HepG2 (cell line): ENCODE measurements at regions not wholly inside any gene's neighbourhood (a gene's known extent, or its start where the extent isn't known, plus 50 kb on each side); places are given as distances from the start of the nearest gene placed in this dataset.

Source experiments
- ATAC-seq: fragments of 200-7000 bp; cut with Tn5 transposase; 3 replicates; pipeline ENCODE4 v1.9.1; 2020; ENCODE audit warnings: mild to moderate bottlenecking, moderate library complexity
- BruUV-seq: library from RNA; stranded (reverse); fragments of 400-500 nt; replicated peaks from 2 replicates; lab custom pipeline; 2021; lab: Mats Ljungman, UMichigan
- CTCF ChIA-PET: fragments of 300-600 bp; formaldehyde crosslinking; extraction: SDS; loops from one replicate; lab custom pipeline; 2021; ENCODE audit warnings: low total read pairs, inconsistent platforms, low intra/inter-chr PET ratio; lab: Yijun Ruan, JAX
- POLR2A ChIA-PET: fragments of 350-600 bp; sonication (Branson Sonifier 250); formaldehyde crosslinking; loops from one replicate; lab custom pipeline; 2020; ENCODE audit warnings: antibody characterized with exemption, inconsistent platforms; lab: Yijun Ruan, JAX
- DNase-seq: peaks from one replicate; pipeline ENCODE4 v3.0.0-alpha.2; 2015; ENCODE audit warnings: low spot score
- FAIRE-seq: peaks from 3 replicates; lab custom pipeline; 2011; peaks lifted over from hg19 to GRCh38; lab: Jason Lieb, UNC
- H2AFZ ChIP-seq: one replicate; pipeline ENCODE4 v1.6.1; 2011; ENCODE audit warnings: low read length, inconsistent platforms
- H3K27ac ChIP-seq: fragments of 300-600 bp; 3 replicates; pipeline ENCODE4 v1.8.0; 2011; ENCODE audit warnings: mixed run types, mild to moderate bottlenecking, mixed read lengths, low read length, inconsistent platforms; ENCODE audit not compliant: insufficient read depth; ENCODE audit errors: extremely low read length
- H3K27me3 ChIP-seq, 2 experiments: fragments of 200-600 bp in 1 of 2; 2 replicates in 1 of 2; 3 replicates in 1 of 2; pipeline versions ENCODE4 v1.6.0 to v1.8.0; 2011; ENCODE audit warnings: low read length in 2 of 2, mild to moderate bottlenecking in 2 of 2, moderate library complexity in 2 of 2, inconsistent platforms in 1 of 2; ENCODE audit not compliant: insufficient read depth in 2 of 2, control insufficient read depth in 1 of 2
- H3K36me3 ChIP-seq, 2 experiments: fragments of 200-600 bp in 1 of 2; replicated peaks in 1 of 2; 2 replicates in 1 of 2; 3 replicates in 1 of 2; pipeline versions ENCODE4 v1.5.1 to v1.8.0; 2011; ENCODE audit warnings: low read length in 2 of 2, inconsistent platforms in 1 of 2; ENCODE audit not compliant: insufficient read depth in 2 of 2, control insufficient read depth in 1 of 2
- H3K4me1 ChIP-seq: 2 replicates; pipeline ENCODE4 v1.5.1; 2012; ENCODE audit warnings: low read length, inconsistent platforms; ENCODE audit not compliant: insufficient read depth
- H3K4me2 ChIP-seq: 2 replicates; pipeline ENCODE4 v1.6.0; 2011; ENCODE audit warnings: low read depth, low read length, inconsistent platforms
- H3K4me3 ChIP-seq, 3 experiments: fragments of 200-600 bp in 1 of 3; sonication (generic), shearing (Covaris generic) in 1 of 3; replicated peaks in 1 of 3; 2 replicates each; pipeline ENCODE4 v1.5.1; 2011 to 2016; ENCODE audit warnings: low read length in 3 of 3, inconsistent platforms in 2 of 3, low read depth in 2 of 3, mild to moderate bottlenecking in 2 of 3, control low read depth in 1 of 3, mixed read lengths in 1 of 3; ENCODE audit not compliant: insufficient read depth in 1 of 3
- H3K79me2 ChIP-seq: one replicate; pipeline ENCODE4 v1.6.1; 2011; ENCODE audit warnings: low read length, inconsistent platforms; ENCODE audit not compliant: insufficient read depth
- H3K9ac ChIP-seq: 2 replicates; pipeline ENCODE4 v1.6.0; 2011; ENCODE audit warnings: mild to moderate bottlenecking, low read depth, low read length, inconsistent platforms; ENCODE audit not compliant: insufficient read depth
- H3K9me3 ChIP-seq: 2 replicates; pipeline ENCODE4 v1.5.1; 2012; ENCODE audit warnings: mild to moderate bottlenecking, low read length
- H4K20me1 ChIP-seq: 2 replicates; pipeline ENCODE4 v1.6.0; 2011; ENCODE audit warnings: inconsistent platforms, mild to moderate bottlenecking, low read length, moderate library complexity; ENCODE audit not compliant: insufficient read depth
- AKAP8 ChIP-seq: sonication (generic); formaldehyde crosslinking; IDR thresholded peaks from 2 replicates; pipeline ENCODE4 v1.5.1; 2020; ENCODE audit warnings: mild to moderate bottlenecking, missing genetic modification reagents
- HDAC6 ChIP-seq: fragments of 200-600 bp; sonication (generic); IDR thresholded peaks from 2 replicates; pipeline ENCODE4 v1.7.0; 2017; ENCODE audit warnings: mild to moderate bottlenecking, antibody characterized with exemption, low read length, low read depth
- KAT7 ChIP-seq: IDR thresholded peaks from 2 replicates; pipeline ENCODE4 v1.6.1; 2018; ENCODE audit warnings: borderline replicate concordance, missing compliant biosample characterization
- KDM6A ChIP-seq: IDR thresholded peaks from 2 replicates; pipeline ENCODE4 v1.6.1; 2016; ENCODE audit warnings: low read depth
- KMT2B ChIP-seq: IDR thresholded peaks from 2 replicates; pipeline ENCODE4 v1.6.1; 2016; ENCODE audit warnings: missing genetic modification reagents, missing compliant biosample characterization
- MED13 ChIP-seq: sonication (generic); formaldehyde crosslinking; IDR thresholded peaks from 2 replicates; pipeline ENCODE4 v1.5.0; 2020; ENCODE audit warnings: missing genetic modification reagents
- MZF1 ChIP-seq: sonication (generic); formaldehyde crosslinking; IDR thresholded peaks from 2 replicates; pipeline ENCODE4 v1.8.1; 2023; ENCODE audit warnings: mild to moderate bottlenecking, missing genetic modification reagents, borderline replicate concordance
- NCOR1 ChIP-seq: fragments of 200-600 bp; sonication (generic); IDR thresholded peaks from 2 replicates; pipeline ENCODE4 v1.7.0; 2017; ENCODE audit warnings: antibody characterized with exemption, low read length, borderline replicate concordance
- NFE2L2 ChIP-seq: fragments of 150-350 bp; IDR thresholded peaks from 2 replicates; pipeline ENCODE4 v1.6.1; 2014; ENCODE audit warnings: low read length
- PHF21A ChIP-seq: sonication (generic); formaldehyde crosslinking; IDR thresholded peaks from 2 replicates; pipeline ENCODE4 v1.5.0; 2020; ENCODE audit warnings: mild to moderate bottlenecking, missing genetic modification reagents
- RNF2 ChIP-seq: fragments of 450-650 bp; conservative IDR thresholded peaks from 2 replicates; pipeline ENCODE4 v1.6.1; 2016; ENCODE audit warnings: low read depth
- ZFP36L1 ChIP-seq: sonication (generic); formaldehyde crosslinking; IDR thresholded peaks from 2 replicates; pipeline ENCODE4 v1.8.0; 2022; ENCODE audit warnings: mild to moderate bottlenecking, missing genetic modification reagents, moderate library complexity
- ZFP36L2 ChIP-seq: sonication (generic); formaldehyde crosslinking; IDR thresholded peaks from 2 replicates; pipeline ENCODE4 v1.4.0; 2020; ENCODE audit warnings: missing genetic modification reagents
- ZNF282 ChIP-seq: fragments of 450-650 bp; IDR thresholded peaks from 2 replicates; pipeline ENCODE4 v1.6.1; 2018; ENCODE audit not compliant: partially characterized antibody
- ZNF383 ChIP-seq: sonication (generic); formaldehyde crosslinking; IDR thresholded peaks from 2 replicates; pipeline ENCODE4 v1.4.0; 2020; ENCODE audit warnings: missing genetic modification reagents, mild to moderate bottlenecking, borderline replicate concordance
- ZNF7 ChIP-seq: IDR thresholded peaks from 2 replicates; pipeline ENCODE4 v1.6.1; 2016; ENCODE audit warnings: missing biosample characterization, missing genetic modification reagents
- ZNF841 ChIP-seq: sonication (generic); formaldehyde crosslinking; IDR thresholded peaks from 2 replicates; pipeline ENCODE4 v1.8.1; 2023; ENCODE audit warnings: missing genetic modification reagents, borderline replicate concordance
- WGBS: methylation state at CpG from one replicate; pipeline ENCODE4 v1.1.6; 2017; ENCODE audit warnings: low lambda C conversion rate; 5-methylcytosine and 5-hydroxymethylcytosine counted together
- in situ Hi-C: cut with HindIII; loops from 2 replicates; pipeline ENCODE4 v1.10.0; 2017; ENCODE audit warnings: low pct_unique_long_range_greater_than_20kb; ENCODE audit not compliant: extremely low pct_ligation_motif_present
- intact Hi-C: fragments of 100-400 bp; cut with micrococcal nuclease; formaldehyde crosslinking; loops from one replicate; pipeline ENCODE4 v1.10.0; 2022; ENCODE audit not compliant: unreplicated experiment
- TF ChIP-seq, protein P1 (sequence below): sonication (generic); formaldehyde crosslinking; IDR thresholded peaks from 2 replicates; pipeline ENCODE4 v1.8.1; 2023; ENCODE audit warnings: missing genetic modification reagents, mild to moderate bottlenecking, borderline replicate concordance
- TF ChIP-seq, protein P2 (sequence below): sonication (generic); formaldehyde crosslinking; IDR thresholded peaks from 2 replicates; pipeline ENCODE4 v1.5.0; 2020; ENCODE audit warnings: mild to moderate bottlenecking, missing genetic modification reagents, moderate library complexity
- TF ChIP-seq, protein P3 (sequence below): sonication (generic); formaldehyde crosslinking; IDR thresholded peaks from 2 replicates; pipeline ENCODE4 v1.8.0; 2022; ENCODE audit warnings: mild to moderate bottlenecking, missing genetic modification reagents

DNA sequence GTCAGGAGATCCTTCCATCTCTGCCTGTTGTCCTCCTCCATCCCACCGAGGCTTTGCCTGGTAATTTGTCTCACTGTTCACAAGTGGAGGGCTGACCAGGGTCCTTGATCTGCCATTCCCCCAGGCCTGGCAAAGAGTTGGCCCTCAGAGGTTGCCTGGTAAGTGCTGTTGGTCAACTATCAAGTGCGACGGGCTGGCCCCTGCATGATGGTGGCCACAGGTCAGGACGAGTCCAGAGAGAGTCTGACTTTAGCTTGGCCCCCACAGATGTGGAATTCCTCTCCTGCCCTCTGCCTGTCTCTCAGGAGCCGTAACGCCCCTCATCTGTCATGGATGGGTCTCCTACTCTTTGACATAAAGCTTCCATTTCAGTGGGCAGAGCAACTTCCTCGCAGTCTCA, 97.3 kb upstream of the SMIM21 start:
- BruUV-seq: no TSS peak
- no peak overlapping the region for H3K9ac ChIP-seq
- H3K9me3 ChIP-seq: no peaks in the 10 kb centered on the region
- no peak overlapping the region for H3K4me2 ChIP-seq
- intact Hi-C loops: no loop called here
- POLR2A ChIA-PET: no interaction called here
- FAIRE-seq: no peak
- H3K4me1 ChIP-seq: no peaks in the 10 kb centered on the region
- in situ Hi-C loops: no loop called here
- peaks cover 1 to 45% of the 10 kb centered on the region in 2 experiments; a peak in 4 of 5 replicates for H3K27me3 ChIP-seq
- WGBS: 7% methylated on average over 6 of the region's 7 CpGs
- H3K79me2 ChIP-seq: no peaks in the 10 kb centered on the region
- TF ChIP-seq HDAC6 (no peak), NFE2L2 (no peak), KMT2B (CRISPR knock-in tag) (no peak), ZFP36L2 (no peak), NCOR1 (no peak), ZFP36L1 (CRISPR knock-in tag) (no peak)
- TF ChIP-seq, all 625 proteins: peak for 0
- H2AFZ ChIP-seq: no peak overlapping the region
- no peak for ATAC-seq
- H3K36me3 ChIP-seq: no peaks in the 10 kb centered on the region
- H3K4me3 ChIP-seq: no peak overlapping the region
- H4K20me1 ChIP-seq: no peaks in the 10 kb centered on the region
- no peak overlapping the region for H3K27ac ChIP-seq
- no peak for DNase-seq
- CTCF ChIA-PET: no interaction called here

DNA sequence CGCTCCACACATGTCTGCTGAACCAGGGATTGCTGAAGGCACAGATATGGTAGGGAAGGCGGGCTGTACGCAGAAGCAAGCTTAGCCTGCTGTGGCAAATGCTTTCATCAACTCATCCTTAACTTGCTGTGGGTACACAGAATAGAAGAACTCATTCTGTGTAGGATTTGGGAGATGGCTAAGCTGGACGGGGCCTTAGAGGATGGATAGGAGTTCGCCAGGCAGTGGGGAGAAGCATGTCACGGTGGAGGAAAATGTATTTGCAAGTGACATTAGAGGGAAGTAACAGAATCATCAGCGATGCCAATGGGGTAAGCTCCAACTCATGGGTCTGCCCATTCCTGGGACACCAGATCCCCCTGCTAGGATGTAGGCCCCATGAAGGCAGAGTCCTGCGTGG, 96.7 kb upstream of the SMIM21 start:
- no peak overlapping the region for H3K4me3 ChIP-seq
- ChIA-PET CTCF (no interaction called here), POLR2A (no interaction called here)
- H4K20me1 ChIP-seq: no peaks in the 10 kb centered on the region
- H3K27ac ChIP-seq: no peak overlapping the region
- intact Hi-C loops (no loop called here), in situ Hi-C loops (no loop called here)
- DNase-seq (no peak), ATAC-seq (no peak), FAIRE-seq (no peak)
- no TSS peak for BruUV-seq
- 2% methylated on average over 8 of the region's 8 CpGs for WGBS
- H3K36me3 ChIP-seq: no peaks in the 10 kb centered on the region
- no peaks in the 10 kb centered on the region for H3K9me3 ChIP-seq
- H3K79me2 ChIP-seq: no peaks in the 10 kb centered on the region
- H2AFZ ChIP-seq: no peak overlapping the region
- H3K4me1 ChIP-seq: no peaks in the 10 kb centered on the region
- H3K27me3 ChIP-seq: peaks cover 1 to 45% of the 10 kb centered on the region in 2 experiments; a peak in 4 of 5 replicates
- no peak overlapping the region for H3K4me2 ChIP-seq
- no peak overlapping the region for H3K9ac ChIP-seq
- TF ChIP-seq, protein P1, sequence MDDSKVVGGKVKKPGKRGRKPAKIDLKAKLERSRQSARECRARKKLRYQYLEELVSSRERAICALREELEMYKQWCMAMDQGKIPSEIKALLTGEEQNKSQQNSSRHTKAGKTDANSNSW (CRISPR knock-in tag): no peak
- TF ChIP-seq ZNF282: no peak
- TF ChIP-seq, protein P2, sequence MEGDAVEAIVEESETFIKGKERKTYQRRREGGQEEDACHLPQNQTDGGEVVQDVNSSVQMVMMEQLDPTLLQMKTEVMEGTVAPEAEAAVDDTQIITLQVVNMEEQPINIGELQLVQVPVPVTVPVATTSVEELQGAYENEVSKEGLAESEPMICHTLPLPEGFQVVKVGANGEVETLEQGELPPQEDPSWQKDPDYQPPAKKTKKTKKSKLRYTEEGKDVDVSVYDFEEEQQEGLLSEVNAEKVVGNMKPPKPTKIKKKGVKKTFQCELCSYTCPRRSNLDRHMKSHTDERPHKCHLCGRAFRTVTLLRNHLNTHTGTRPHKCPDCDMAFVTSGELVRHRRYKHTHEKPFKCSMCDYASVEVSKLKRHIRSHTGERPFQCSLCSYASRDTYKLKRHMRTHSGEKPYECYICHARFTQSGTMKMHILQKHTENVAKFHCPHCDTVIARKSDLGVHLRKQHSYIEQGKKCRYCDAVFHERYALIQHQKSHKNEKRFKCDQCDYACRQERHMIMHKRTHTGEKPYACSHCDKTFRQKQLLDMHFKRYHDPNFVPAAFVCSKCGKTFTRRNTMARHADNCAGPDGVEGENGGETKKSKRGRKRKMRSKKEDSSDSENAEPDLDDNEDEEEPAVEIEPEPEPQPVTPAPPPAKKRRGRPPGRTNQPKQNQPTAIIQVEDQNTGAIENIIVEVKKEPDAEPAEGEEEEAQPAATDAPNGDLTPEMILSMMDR: no peak
- TF ChIP-seq PHF21A (CRISPR knock-in tag): no peak
- no peak for TF ChIP-seq KAT7 (CRISPR knock-in tag)
- TF ChIP-seq KDM6A (CRISPR knock-in tag): no peak
- TF ChIP-seq AKAP8: no peak
- TF ChIP-seq ZNF383 (CRISPR knock-in tag): no peak
- TF ChIP-seq MZF1 (CRISPR knock-in tag): no peak
- no peak for TF ChIP-seq RNF2
- TF ChIP-seq ZNF841: no peak
- no peak for TF ChIP-seq MED13 (CRISPR knock-in tag)
- no peak for TF ChIP-seq ZNF7
- TF ChIP-seq, protein P3, sequence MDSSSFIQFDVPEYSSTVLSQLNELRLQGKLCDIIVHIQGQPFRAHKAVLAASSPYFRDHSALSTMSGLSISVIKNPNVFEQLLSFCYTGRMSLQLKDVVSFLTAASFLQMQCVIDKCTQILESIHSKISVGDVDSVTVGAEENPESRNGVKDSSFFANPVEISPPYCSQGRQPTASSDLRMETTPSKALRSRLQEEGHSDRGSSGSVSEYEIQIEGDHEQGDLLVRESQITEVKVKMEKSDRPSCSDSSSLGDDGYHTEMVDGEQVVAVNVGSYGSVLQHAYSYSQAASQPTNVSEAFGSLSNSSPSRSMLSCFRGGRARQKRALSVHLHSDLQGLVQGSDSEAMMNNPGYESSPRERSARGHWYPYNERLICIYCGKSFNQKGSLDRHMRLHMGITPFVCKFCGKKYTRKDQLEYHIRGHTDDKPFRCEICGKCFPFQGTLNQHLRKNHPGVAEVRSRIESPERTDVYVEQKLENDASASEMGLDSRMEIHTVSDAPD (CRISPR knock-in tag): no peak
